Hematopoietic multipotent progenitor cell treated with erythropoietin and hydrocortisone succinate and interleukin-3 and kit ligand, for 15 days (in vitro differentiated cells): ENCODE measurements at regions not wholly inside any gene's neighbourhood (a gene's known extent, or its start where the extent isn't known, plus 50 kb on each side); places are given as distances from the start of the nearest gene placed in this dataset.
"Not testable (repeated sequence)": the region's sequence is repeated elsewhere in the genome, so short reads cannot be mapped to it uniquely, and the experiment has no call there.

Experiments
- DNase-seq: peaks from one replicate; pipeline ENCODE4 v3.0.0-alpha.2; 2015; ENCODE audit warnings: low spot score

- DNase-seq: no peak
Observed at GRCh38 chr3:18236726-18237125, 188.4 kb downstream of the SATB1 start.

GRCh38 chr3:18234717-18235335, 190.3 kb downstream of the SATB1 start:
- no peak for DNase-seq

- no peak for DNase-seq
Observed at GRCh38 chr3:18233987-18234716, 191.0 kb downstream of the SATB1 start.

- no peak for DNase-seq
Observed at GRCh38 chr3:18232317-18232716, 192.8 kb downstream of the SATB1 start.

GRCh38 chr3:18228060-18228459, 197.1 kb downstream of the SATB1 start:
- no peak for DNase-seq

GRCh38 chr3:18225709-18226108, 199.4 kb downstream of the SATB1 start:
- DNase-seq: no peak

- DNase-seq: no peak
Observed at GRCh38 chr3:18224426-18224825, 200.7 kb downstream of the SATB1 start.

GRCh38 chr3:18223974-18224373, 201.2 kb downstream of the SATB1 start:
- DNase-seq: no peak

- no peak for DNase-seq
Observed at GRCh38 chr3:18223571-18223970, 201.6 kb downstream of the SATB1 start.

GRCh38 chr3:18222686-18223085, 202.5 kb downstream of the SATB1 start:
- no peak for DNase-seq

GRCh38 chr3:18217507-18218174, 207.5 kb downstream of the SATB1 start:
- DNase-seq: no peak

- DNase-seq: no peak
Observed at GRCh38 chr3:18216996-18217395, 208.1 kb downstream of the SATB1 start.

- no peak for DNase-seq
Observed at GRCh38 chr3:18215639-18216038, 209.5 kb downstream of the SATB1 start.

- no peak for DNase-seq
Observed at GRCh38 chr3:18211116-18211515, 214.0 kb downstream of the SATB1 start.

GRCh38 chr3:18208856-18209255, 216.3 kb downstream of the SATB1 start:
- DNase-seq: no peak

GRCh38 chr3:18208091-18208490, 217.0 kb downstream of the SATB1 start:
- DNase-seq: no peak

GRCh38 chr3:18207226-18207625, 217.9 kb downstream of the SATB1 start:
- no peak for DNase-seq

- not testable (repeated sequence) for DNase-seq
Observed at GRCh38 chr3:18205701-18206100, 219.4 kb downstream of the SATB1 start.

- DNase-seq: no peak
Observed at GRCh38 chr3:18201315-18201714, 223.8 kb downstream of the SATB1 start.

GRCh38 chr3:18199757-18200156, 225.4 kb downstream of the SATB1 start:
- no peak for DNase-seq

- DNase-seq: no peak
Observed at GRCh38 chr3:18195836-18196235, 229.3 kb downstream of the SATB1 start.

GRCh38 chr3:18194431-18194830, 230.7 kb downstream of the SATB1 start:
- DNase-seq: no peak

- DNase-seq: no peak
Observed at GRCh38 chr3:18190646-18191045, 234.5 kb downstream of the SATB1 start.
